ENCODE measurements at regions not wholly inside any gene's neighbourhood (a gene's known extent, or its start where the extent isn't known, plus 50 kb on each side); places are given as distances from the start of the nearest gene placed in this dataset.

GRCh38 chr6:163702736-163703135 lies 288.2 kb downstream of the QKI start:
- TF ChIP-seq, protein P1, sequence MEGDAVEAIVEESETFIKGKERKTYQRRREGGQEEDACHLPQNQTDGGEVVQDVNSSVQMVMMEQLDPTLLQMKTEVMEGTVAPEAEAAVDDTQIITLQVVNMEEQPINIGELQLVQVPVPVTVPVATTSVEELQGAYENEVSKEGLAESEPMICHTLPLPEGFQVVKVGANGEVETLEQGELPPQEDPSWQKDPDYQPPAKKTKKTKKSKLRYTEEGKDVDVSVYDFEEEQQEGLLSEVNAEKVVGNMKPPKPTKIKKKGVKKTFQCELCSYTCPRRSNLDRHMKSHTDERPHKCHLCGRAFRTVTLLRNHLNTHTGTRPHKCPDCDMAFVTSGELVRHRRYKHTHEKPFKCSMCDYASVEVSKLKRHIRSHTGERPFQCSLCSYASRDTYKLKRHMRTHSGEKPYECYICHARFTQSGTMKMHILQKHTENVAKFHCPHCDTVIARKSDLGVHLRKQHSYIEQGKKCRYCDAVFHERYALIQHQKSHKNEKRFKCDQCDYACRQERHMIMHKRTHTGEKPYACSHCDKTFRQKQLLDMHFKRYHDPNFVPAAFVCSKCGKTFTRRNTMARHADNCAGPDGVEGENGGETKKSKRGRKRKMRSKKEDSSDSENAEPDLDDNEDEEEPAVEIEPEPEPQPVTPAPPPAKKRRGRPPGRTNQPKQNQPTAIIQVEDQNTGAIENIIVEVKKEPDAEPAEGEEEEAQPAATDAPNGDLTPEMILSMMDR (IDR thresholded peaks at IDR 0.05; ENCODE audit: low read depth, low read length) = no peak
- no peak for TF ChIP-seq EZH2phosphoT487 (IDR thresholded peaks at IDR 0.05; ENCODE audit: low read depth)
